ENCODE measurements at regions not wholly inside any gene's neighbourhood (a gene's known extent, or its start where the extent isn't known, plus 50 kb on each side); places are given as distances from the start of the nearest gene placed in this dataset.

DNA sequence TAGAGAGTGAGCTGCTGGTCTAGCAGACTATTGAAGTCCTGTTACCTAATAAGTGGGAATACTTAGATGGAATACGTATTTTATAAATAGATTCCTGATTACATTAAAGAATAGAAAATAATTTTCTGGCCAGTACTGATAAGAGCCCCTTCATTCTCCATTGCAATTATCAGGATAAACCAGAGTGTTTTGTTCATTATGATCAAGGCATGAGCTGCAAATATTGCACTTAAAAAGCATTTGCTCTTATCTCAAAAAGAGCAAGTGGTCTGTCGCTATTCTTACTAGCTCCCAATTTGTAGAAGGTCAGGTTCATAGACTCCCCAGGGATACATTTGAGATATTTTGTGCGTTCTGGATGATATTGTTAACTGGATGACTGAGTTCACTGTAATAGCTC is 73.1 kb upstream of the PLCB4 start:
- Histone ChIP-seq H3K4me2 (ENCODE audit: low read depth, low read length) (no peak overlapping the region), H3K27me3 (replicated peaks; ENCODE audit: insufficient read depth, low read length) (no peaks in the 10 kb centered on the region), H3K9me2 (replicated peaks; ENCODE audit: insufficient read depth, low read length) (no peaks in the 10 kb centered on the region), H2AFZ (ENCODE audit: low read length) (no peak overlapping the region), H3K36me3 (replicated peaks; ENCODE audit: insufficient read depth, low read length) (no peaks in the 10 kb centered on the region), H3K9ac (ENCODE audit: low read length) (no peak overlapping the region), H3K9me3 (replicated peaks; ENCODE audit: insufficient read depth, low read length) (no peaks in the 10 kb centered on the region), H3K79me2 (ENCODE audit: low read length) (no peaks in the 10 kb centered on the region), H3F3A (ENCODE audit: insufficient read depth, low read length) (no peaks in the 10 kb centered on the region), H3K4me3 (ENCODE audit: low read length) (no peak overlapping the region), H4K20me1 (ENCODE audit: insufficient read depth, low read length) (no peaks in the 10 kb centered on the region), H3K27ac (ENCODE audit: low read length) (no peak overlapping the region), H3K4me1 (ENCODE audit: low read length) (0 out of 2 replicates have a peak, but pooled peaks cover 3% of the 10 kb centered on the region)
- TF ChIP-seq EZH2phosphoT487 (IDR thresholded peaks at IDR 0.05; ENCODE audit: low read length) (no peak), CTCF (IDR thresholded peaks at IDR 0.05; ENCODE audit: low read length) (no peak), EZH2 (optimal IDR thresholded peaks at IDR 0.05; ENCODE audit: low read depth, low read length) (no peak)
- DNase-seq = no peak

- Histone ChIP-seq H3K27me3 (replicated peaks; ENCODE audit: insufficient read depth, low read length) (no peaks in the 10 kb centered on the region), H2AFZ (ENCODE audit: low read length) (no peak overlapping the region), H3K27ac (ENCODE audit: low read length) (no peak overlapping the region), H3K4me2 (ENCODE audit: low read depth, low read length) (no peak overlapping the region), H3K79me2 (ENCODE audit: low read length) (no peaks in the 10 kb centered on the region), H3K9me3 (replicated peaks; ENCODE audit: insufficient read depth, low read length) (no peaks in the 10 kb centered on the region), H3K4me3 (ENCODE audit: low read length) (no peak overlapping the region), H4K20me1 (ENCODE audit: insufficient read depth, low read length) (no peaks in the 10 kb centered on the region), H3F3A (ENCODE audit: insufficient read depth, low read length) (no peaks in the 10 kb centered on the region), H3K4me1 (ENCODE audit: low read length) (0 out of 2 replicates have a peak, but pooled peaks cover 3% of the 10 kb centered on the region), H3K9me2 (replicated peaks; ENCODE audit: insufficient read depth, low read length) (no peaks in the 10 kb centered on the region), H3K36me3 (replicated peaks; ENCODE audit: insufficient read depth, low read length) (no peaks in the 10 kb centered on the region), H3K9ac (ENCODE audit: low read length) (no peak overlapping the region)
- no peak for TF ChIP-seq EZH2 (optimal IDR thresholded peaks at IDR 0.05; ENCODE audit: low read depth, low read length)
- TF ChIP-seq CTCF (IDR thresholded peaks at IDR 0.05; ENCODE audit: low read length) = no peak
- no peak for TF ChIP-seq EZH2phosphoT487 (IDR thresholded peaks at IDR 0.05; ENCODE audit: low read length)
- no peak for DNase-seq
These were observed 71.9 kb upstream of the PLCB4 start for GRCh38 chr20:8996817-8997512.

GRCh38 chr20:8997701-8998117 is 71.2 kb upstream of the PLCB4 start:
- H3K9me3 ChIP-seq (replicated peaks; ENCODE audit: insufficient read depth, low read length) = no peaks in the 10 kb centered on the region
- no peaks in the 10 kb centered on the region for H3K27me3 ChIP-seq (replicated peaks; ENCODE audit: insufficient read depth, low read length)
- H3K4me3 ChIP-seq (ENCODE audit: low read length) = no peak overlapping the region
- H3K4me1 ChIP-seq (ENCODE audit: low read length) = 0 out of 2 replicates have a peak, but pooled peaks cover 3% of the 10 kb centered on the region
- H3K27ac ChIP-seq (ENCODE audit: low read length) = no peak overlapping the region
- no peaks in the 10 kb centered on the region for H3K36me3 ChIP-seq (replicated peaks; ENCODE audit: insufficient read depth, low read length)
- no peaks in the 10 kb centered on the region for H3K9me2 ChIP-seq (replicated peaks; ENCODE audit: insufficient read depth, low read length)
- H3K79me2 ChIP-seq (ENCODE audit: low read length) = no peaks in the 10 kb centered on the region
- H2AFZ ChIP-seq (ENCODE audit: low read length) = no peak overlapping the region
- DNase-seq = no peak
- no peaks in the 10 kb centered on the region for H4K20me1 ChIP-seq (ENCODE audit: insufficient read depth, low read length)
- TF ChIP-seq EZH2phosphoT487 (IDR thresholded peaks at IDR 0.05; ENCODE audit: low read length) (no peak), EZH2 (optimal IDR thresholded peaks at IDR 0.05; ENCODE audit: low read depth, low read length) (no peak), CTCF (IDR thresholded peaks at IDR 0.05; ENCODE audit: low read length) (no peak)
- H3K4me2 ChIP-seq (ENCODE audit: low read depth, low read length) = no peak overlapping the region
- no peaks in the 10 kb centered on the region for H3F3A ChIP-seq (ENCODE audit: insufficient read depth, low read length)
- no peak overlapping the region for H3K9ac ChIP-seq (ENCODE audit: low read length)
